ENCODE measurements at regions not wholly inside any gene's neighbourhood (a gene's known extent, or its start where the extent isn't known, plus 50 kb on each side); places are given as distances from the start of the nearest gene placed in this dataset.

DNA sequence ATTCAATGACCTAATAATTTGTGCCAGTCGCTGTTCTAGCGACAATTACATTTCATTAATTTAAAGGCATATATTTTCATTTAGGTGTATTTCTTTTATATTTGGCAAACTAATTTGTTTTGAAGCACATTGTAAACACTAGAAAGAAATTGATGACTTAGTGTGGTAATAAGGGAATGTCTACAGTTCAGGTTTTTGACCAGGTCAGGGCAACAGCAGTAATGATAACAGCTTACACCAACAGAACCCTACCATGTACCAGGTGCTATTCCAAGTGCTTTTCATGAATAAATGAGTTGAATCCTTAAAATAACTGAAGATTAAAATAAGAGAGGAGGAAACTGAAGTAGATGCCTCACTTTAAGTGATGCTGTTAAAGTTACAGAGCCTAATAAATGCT is 85.4 kb upstream of the SLC38A2 start:
- H3K4me3 Mint-ChIP-seq (ENCODE audit: unreplicated experiment): no peak overlapping the region
- no peak for DNase-seq (ENCODE audit: extremely low spot score, unreplicated experiment)
- no peak overlapping the region for H3K27ac Mint-ChIP-seq (ENCODE audit: unreplicated experiment)
- H3K27me3 Mint-ChIP-seq (ENCODE audit: unreplicated experiment): no peaks in the 10 kb centered on the region
- TF ChIP-seq, protein P1, sequence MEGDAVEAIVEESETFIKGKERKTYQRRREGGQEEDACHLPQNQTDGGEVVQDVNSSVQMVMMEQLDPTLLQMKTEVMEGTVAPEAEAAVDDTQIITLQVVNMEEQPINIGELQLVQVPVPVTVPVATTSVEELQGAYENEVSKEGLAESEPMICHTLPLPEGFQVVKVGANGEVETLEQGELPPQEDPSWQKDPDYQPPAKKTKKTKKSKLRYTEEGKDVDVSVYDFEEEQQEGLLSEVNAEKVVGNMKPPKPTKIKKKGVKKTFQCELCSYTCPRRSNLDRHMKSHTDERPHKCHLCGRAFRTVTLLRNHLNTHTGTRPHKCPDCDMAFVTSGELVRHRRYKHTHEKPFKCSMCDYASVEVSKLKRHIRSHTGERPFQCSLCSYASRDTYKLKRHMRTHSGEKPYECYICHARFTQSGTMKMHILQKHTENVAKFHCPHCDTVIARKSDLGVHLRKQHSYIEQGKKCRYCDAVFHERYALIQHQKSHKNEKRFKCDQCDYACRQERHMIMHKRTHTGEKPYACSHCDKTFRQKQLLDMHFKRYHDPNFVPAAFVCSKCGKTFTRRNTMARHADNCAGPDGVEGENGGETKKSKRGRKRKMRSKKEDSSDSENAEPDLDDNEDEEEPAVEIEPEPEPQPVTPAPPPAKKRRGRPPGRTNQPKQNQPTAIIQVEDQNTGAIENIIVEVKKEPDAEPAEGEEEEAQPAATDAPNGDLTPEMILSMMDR (IDR thresholded peaks at IDR 0.05): no peak
- H3K36me3 Mint-ChIP-seq (ENCODE audit: unreplicated experiment): peaks cover 7% of the 10 kb centered on the region
- H3K9me3 Mint-ChIP-seq (ENCODE audit: unreplicated experiment): no peaks in the 10 kb centered on the region
- peaks cover 52% of the 10 kb centered on the region for H3K4me1 Mint-ChIP-seq (ENCODE audit: unreplicated experiment)

DNA sequence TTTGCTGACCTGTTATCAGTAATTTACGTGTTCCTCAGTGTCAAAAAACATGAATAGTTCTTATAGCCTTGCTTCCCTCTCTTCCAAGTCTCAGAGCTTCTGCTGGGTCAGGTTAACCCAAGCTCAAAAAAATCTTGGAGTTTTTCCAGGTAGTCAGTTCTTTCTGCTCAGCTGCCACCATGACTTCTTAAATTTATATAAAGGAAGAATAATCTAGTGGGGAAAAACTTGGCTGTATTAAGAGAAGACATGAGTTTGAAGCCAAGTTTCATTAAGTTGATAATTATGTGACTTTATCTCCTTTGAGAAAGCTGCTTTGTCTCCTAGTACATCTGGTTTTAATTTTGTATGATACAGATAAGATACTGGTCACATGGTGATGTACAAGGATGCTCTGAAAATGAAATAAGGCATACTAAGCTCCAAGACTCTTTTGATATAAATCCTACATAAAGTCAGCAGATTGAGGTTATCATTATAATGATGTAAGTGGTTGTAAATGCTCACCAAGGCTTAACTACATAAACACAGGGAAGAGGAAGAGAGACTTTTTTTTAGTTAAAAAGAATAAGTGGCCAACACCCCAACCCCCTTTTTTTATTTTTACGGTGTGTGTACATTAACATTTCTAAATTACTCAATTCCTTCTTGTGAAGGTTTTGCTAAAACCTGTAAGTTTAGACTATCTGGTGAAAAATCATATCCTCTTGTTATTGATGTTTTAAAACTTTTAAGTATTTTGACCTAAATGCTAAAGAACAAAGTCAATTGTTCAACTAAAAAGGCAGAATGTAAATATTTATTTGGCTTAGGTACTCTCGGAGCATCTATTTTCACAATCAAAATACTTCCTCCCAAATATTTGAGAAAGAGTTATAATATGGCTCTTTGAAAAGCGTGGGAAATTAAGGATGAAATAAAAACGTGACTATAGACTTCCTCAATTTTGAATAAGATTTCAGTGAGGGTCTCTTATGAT is 84.1 kb upstream of the SLC38A2 start:
- TF ChIP-seq, protein P1 (IDR thresholded peaks at IDR 0.05): no peak
- H3K9me3 Mint-ChIP-seq (ENCODE audit: unreplicated experiment): no peaks in the 10 kb centered on the region
- DNase-seq (ENCODE audit: extremely low spot score, unreplicated experiment): no peak
- no peak overlapping the region for H3K27ac Mint-ChIP-seq (ENCODE audit: unreplicated experiment)
- no peaks in the 10 kb centered on the region for H3K27me3 Mint-ChIP-seq (ENCODE audit: unreplicated experiment)
- peaks cover 7% of the 10 kb centered on the region for H3K36me3 Mint-ChIP-seq (ENCODE audit: unreplicated experiment)
- no peak overlapping the region for H3K4me3 Mint-ChIP-seq (ENCODE audit: unreplicated experiment)
- H3K4me1 Mint-ChIP-seq (ENCODE audit: unreplicated experiment): peaks cover 39% of the 10 kb centered on the region

DNA sequence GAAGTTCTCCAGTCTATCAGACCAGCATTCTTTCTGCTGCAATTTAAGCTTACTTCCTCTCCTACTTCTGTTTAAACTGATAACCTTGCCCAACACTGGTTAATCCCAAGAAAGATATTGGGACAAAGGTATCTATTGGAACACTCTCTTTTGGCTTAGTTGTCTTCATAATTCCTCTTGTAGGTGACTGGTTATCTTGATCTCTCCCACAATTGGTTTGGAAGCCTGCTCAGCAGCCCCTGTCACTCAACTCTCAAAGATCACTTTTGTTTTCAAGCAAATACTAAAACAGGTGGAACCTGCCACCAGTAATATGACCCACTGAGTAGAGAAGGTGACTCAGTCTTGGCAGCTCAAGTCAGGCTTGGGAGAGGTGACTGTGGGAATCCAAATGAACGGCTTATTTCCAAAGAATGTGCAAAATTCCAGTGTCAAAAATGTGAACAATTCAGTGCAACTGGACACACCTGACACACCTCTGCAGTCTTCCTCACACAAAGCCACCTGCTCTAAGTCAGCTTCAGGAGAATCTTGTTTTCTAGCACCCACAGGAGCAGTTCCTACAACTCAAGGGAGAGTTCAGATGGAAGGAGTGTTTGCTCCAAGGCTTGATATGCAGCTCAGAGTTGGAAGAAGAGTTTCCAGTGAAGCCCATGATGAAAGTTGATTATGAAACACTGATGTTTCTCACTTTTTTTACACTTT is 83.2 kb upstream of the SLC38A2 start:
- H3K27ac Mint-ChIP-seq (ENCODE audit: unreplicated experiment): no peak overlapping the region
- TF ChIP-seq, protein P1 (IDR thresholded peaks at IDR 0.05): no peak
- H3K4me3 Mint-ChIP-seq (ENCODE audit: unreplicated experiment): no peak overlapping the region
- peaks cover 7% of the 10 kb centered on the region for H3K36me3 Mint-ChIP-seq (ENCODE audit: unreplicated experiment)
- no peaks in the 10 kb centered on the region for H3K9me3 Mint-ChIP-seq (ENCODE audit: unreplicated experiment)
- H3K27me3 Mint-ChIP-seq (ENCODE audit: unreplicated experiment): no peaks in the 10 kb centered on the region
- peaks cover 31% of the 10 kb centered on the region for H3K4me1 Mint-ChIP-seq (ENCODE audit: unreplicated experiment)
- no peak for DNase-seq (ENCODE audit: extremely low spot score, unreplicated experiment)

DNA sequence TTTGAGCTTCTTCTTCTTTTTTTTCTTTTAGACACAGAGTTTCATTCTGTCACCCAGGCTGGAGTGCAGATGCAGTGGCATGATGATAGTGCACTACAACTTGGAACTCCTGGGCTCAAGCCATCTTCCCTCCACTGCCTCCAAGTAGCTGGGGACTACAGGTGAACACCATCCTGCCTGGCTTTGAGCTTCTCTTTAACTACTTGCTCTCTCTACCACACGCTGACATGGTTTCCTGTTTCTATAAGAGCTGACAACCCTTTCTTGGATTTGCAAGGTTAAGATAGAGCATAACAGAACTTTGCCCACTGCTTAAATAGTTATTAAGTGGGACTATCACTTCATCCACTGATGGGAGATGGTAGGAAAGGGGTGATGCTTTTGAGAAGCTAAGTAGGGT is 82.4 kb upstream of the SLC38A2 start:
- Mint-ChIP-seq H3K4me3 (ENCODE audit: unreplicated experiment) (no peak overlapping the region), H3K27ac (ENCODE audit: unreplicated experiment) (no peak overlapping the region), H3K27me3 (ENCODE audit: unreplicated experiment) (no peaks in the 10 kb centered on the region), H3K36me3 (ENCODE audit: unreplicated experiment) (peaks cover 7% of the 10 kb centered on the region), H3K9me3 (ENCODE audit: unreplicated experiment) (no peaks in the 10 kb centered on the region), H3K4me1 (ENCODE audit: unreplicated experiment) (peaks cover 31% of the 10 kb centered on the region)
- no peak for DNase-seq (ENCODE audit: extremely low spot score, unreplicated experiment)
- TF ChIP-seq, protein P1 (IDR thresholded peaks at IDR 0.05): no peak

DNA sequence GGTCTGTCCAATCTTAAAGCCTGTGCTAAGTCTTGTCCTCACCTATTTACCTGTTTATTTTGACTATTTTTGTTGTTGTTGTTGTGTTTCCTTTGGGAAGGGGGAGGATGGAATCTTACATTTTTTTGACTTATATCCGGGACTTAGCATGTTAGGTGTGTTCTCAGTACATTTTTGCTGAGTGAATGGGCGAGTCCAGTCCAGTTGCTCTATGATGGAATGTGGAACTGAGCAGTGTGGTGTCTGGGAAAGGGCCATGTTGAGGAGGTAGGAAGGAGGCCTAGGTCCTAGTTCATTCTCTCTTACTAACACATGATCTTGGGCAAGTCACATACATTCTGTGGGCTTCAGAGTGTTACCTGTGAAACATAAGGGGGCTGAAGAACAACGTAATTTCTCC is 80.9 kb upstream of the SLC38A2 start:
- no peak overlapping the region for H3K4me3 Mint-ChIP-seq (ENCODE audit: unreplicated experiment)
- H3K27ac Mint-ChIP-seq (ENCODE audit: unreplicated experiment): no peak overlapping the region
- no peaks in the 10 kb centered on the region for H3K9me3 Mint-ChIP-seq (ENCODE audit: unreplicated experiment)
- TF ChIP-seq, protein P1 (IDR thresholded peaks at IDR 0.05): no peak
- H3K4me1 Mint-ChIP-seq (ENCODE audit: unreplicated experiment): peaks cover 24% of the 10 kb centered on the region
- H3K36me3 Mint-ChIP-seq (ENCODE audit: unreplicated experiment): peaks cover 5% of the 10 kb centered on the region
- H3K27me3 Mint-ChIP-seq (ENCODE audit: unreplicated experiment): no peaks in the 10 kb centered on the region
- no peak for DNase-seq (ENCODE audit: extremely low spot score, unreplicated experiment)
